ENCODE measurements at regions not wholly inside any gene's neighbourhood (a gene's known extent, or its start where the extent isn't known, plus 50 kb on each side); places are given as distances from the start of the nearest gene placed in this dataset.

DNA sequence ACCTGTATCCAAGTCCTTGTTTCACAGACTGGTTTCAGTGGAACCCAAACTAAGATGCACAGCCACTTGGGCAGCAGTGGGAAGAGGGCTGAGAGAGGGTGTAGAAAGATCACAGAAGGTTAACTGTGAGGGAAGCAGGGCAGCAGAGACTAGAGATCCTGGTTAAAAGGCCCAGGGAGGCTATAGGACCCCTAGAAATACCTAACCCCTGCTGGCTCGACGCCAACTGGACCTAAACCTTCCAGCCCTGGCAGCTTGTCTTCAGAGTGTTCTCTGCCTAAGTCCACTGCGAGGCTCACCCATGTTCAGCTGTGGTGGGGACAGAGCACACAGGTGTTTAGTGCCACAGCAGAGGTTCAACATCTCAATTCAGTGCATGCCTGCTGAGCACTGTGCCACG is 96.5 kb downstream of the ZNF621 start:
- no peak overlapping the region for H3K4me3 ChIP-seq (ENCODE audit: low read depth, low read length)
- TF ChIP-seq, protein P1, sequence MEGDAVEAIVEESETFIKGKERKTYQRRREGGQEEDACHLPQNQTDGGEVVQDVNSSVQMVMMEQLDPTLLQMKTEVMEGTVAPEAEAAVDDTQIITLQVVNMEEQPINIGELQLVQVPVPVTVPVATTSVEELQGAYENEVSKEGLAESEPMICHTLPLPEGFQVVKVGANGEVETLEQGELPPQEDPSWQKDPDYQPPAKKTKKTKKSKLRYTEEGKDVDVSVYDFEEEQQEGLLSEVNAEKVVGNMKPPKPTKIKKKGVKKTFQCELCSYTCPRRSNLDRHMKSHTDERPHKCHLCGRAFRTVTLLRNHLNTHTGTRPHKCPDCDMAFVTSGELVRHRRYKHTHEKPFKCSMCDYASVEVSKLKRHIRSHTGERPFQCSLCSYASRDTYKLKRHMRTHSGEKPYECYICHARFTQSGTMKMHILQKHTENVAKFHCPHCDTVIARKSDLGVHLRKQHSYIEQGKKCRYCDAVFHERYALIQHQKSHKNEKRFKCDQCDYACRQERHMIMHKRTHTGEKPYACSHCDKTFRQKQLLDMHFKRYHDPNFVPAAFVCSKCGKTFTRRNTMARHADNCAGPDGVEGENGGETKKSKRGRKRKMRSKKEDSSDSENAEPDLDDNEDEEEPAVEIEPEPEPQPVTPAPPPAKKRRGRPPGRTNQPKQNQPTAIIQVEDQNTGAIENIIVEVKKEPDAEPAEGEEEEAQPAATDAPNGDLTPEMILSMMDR (conservative IDR thresholded peaks at IDR 0.05; ENCODE audit: low read depth, low read length): no peak
- DNase-seq (ENCODE audit: low read depth): no peak

GRCh38 chr3:40623567-40623966 is 98.8 kb downstream of the ZNF621 start:
- TF ChIP-seq, protein P1 (conservative IDR thresholded peaks at IDR 0.05; ENCODE audit: low read depth, low read length): no peak
- H3K4me3 ChIP-seq (ENCODE audit: low read depth, low read length): no peak overlapping the region
- peak; percentile 7 for DNase-seq (ENCODE audit: low read depth)

DNA sequence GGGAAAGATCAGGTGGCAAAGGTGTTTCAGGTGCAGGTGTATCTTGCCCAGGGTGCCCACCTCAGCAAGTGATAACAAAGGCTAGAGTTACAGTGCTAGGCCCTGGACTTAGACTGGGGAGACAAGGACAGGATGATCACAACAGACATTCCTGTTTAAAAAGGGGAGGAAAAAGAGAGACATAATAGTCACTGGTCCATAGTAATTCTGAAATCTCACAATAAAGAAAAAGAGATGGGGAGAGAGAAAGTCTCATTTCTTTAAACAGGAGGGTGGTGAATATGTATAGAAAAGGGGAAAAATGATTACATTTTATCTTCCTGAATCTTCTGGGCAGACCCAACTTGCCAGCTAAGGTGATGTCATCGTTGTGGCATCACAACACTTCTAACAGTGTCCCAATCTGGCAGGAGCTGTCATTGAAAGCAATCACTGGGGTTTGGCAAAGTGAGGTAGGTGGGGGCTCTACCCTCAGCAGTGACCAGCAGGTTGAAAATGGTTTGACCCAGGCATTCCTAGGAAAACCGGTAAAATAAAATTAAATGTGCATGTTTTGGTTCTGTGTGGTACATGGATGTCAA is 99.5 kb downstream of the ZNF621 start:
- DNase-seq (ENCODE audit: low read depth): no peak
- TF ChIP-seq, protein P1 (conservative IDR thresholded peaks at IDR 0.05; ENCODE audit: low read depth, low read length): no peak
- no peak overlapping the region for H3K4me3 ChIP-seq (ENCODE audit: low read depth, low read length)

DNA sequence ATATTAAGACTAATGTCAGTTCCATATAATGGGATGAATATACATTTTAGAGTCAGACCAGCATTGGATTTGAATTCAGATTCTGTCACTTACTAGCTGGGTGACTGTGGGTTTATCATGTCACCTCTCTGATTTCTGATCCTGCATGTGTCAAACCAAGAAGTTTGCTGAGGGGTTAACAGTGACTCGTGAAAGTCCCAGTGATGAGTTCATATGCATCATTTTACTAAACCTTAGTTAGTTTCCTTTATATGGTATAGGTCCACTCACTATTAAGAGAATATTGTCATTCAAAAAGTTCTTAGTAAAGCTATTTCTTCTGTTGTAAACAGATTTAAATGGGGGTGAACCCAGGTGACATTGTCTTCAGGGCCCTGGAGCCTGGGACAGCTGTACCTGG is 102.3 kb downstream of the ZNF621 start:
- TF ChIP-seq, protein P1 (conservative IDR thresholded peaks at IDR 0.05; ENCODE audit: low read depth, low read length): no peak
- no peak for DNase-seq (ENCODE audit: low read depth)
- no peak overlapping the region for H3K4me3 ChIP-seq (ENCODE audit: low read depth, low read length)

GRCh38 chr3:40628984-40629383 is 104.2 kb downstream of the ZNF621 start:
- no peak overlapping the region for H3K4me3 ChIP-seq (ENCODE audit: low read depth, low read length)
- TF ChIP-seq, protein P1 (conservative IDR thresholded peaks at IDR 0.05; ENCODE audit: low read depth, low read length): no peak
- no peak for DNase-seq (ENCODE audit: low read depth)

DNA sequence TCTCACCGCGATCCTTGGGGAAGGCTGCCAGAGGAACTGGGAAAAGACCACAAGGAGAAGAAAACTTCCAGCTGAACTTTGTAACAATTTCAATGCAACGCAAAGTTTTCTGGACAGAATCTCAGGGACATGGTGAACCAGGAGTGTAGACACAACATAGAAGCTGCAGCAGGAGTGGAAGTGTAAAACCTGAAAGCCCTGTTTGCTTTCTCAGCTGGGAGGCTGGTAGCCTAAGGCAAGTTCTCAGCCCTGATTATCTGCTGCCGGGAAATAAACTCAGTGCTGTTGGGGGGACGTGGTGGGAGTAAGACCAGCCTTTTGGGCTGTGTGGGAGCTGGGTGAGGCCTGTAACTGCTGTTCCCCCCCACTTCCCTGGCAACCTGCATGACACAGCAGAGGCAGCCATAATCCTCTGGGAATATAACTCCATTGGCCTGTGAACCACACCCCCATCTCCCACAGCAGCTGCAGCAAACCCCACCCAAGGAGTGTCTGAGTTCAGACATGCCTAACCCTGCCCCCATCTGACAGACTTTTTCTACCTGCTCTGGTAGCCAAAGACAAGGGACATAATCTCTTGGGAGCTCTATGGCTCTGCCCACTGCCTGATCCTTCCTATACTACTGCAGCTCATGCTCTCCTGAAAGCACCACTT is 106.7 kb downstream of the ZNF621 start:
- TF ChIP-seq, protein P1 (conservative IDR thresholded peaks at IDR 0.05; ENCODE audit: low read depth, low read length): no peak
- no peak for DNase-seq (ENCODE audit: low read depth)
- H3K4me3 ChIP-seq (ENCODE audit: low read depth, low read length): no peak overlapping the region

DNA sequence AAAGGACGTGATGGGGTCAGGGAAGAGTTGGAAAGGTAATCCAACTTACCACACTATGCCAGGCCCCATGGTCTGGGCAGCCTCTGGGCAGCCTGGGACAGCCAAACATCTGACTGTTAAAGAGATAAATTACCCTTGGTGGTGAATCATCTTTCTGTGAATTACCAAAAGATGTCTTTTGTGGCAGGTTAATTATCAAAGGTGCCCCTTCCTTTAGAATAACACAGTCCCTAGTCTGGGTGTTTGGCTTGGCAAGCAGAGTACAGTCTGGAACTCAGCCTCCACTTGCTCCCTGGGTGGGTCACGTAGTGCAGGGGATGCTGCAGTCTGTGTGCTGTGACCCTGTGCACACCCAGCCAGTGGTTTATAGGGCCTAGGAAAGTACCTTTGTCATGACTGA is 113.1 kb downstream of the ZNF621 start:
- H3K4me3 ChIP-seq (ENCODE audit: low read depth, low read length): no peak overlapping the region
- TF ChIP-seq, protein P1 (conservative IDR thresholded peaks at IDR 0.05; ENCODE audit: low read depth, low read length): no peak
- DNase-seq (ENCODE audit: low read depth): no peak

Measured in choroid plexus epithelial cell (primary cell).